ENCODE measurements at regions not wholly inside any gene's neighbourhood (a gene's known extent, or its start where the extent isn't known, plus 50 kb on each side); places are given as distances from the start of the nearest gene placed in this dataset.

DNA sequence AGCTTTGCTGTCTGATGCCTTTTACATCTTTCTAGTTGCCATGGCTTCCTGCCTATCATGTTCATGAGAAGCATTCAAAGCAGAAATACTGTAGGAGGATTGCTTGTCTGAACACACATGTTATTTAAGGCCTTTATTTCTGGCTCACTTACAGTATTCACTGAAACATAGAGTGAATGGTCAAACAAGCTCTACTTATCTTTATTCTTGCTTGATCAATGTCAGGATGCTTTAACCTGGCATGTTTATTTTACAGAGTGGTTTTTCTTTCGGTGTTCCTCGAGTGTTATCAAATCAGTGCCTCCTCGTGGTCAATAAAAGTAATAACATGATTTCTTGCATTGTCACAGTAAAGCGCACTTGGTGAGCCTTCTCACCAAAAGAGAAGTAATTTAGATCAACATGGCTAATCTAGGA, 73.5 kb upstream of the PCDH17 start:
- Histone ChIP-seq H3K4me2 (replicated peaks; ENCODE audit: low read depth, low read length, poor library complexity, severe bottlenecking) (no peak overlapping the region), H2AFZ (ENCODE audit: insufficient read depth, low read depth, low read length, poor library complexity, severe bottlenecking) (no peak overlapping the region), H4K20me1 (ENCODE audit: control insufficient read depth, insufficient read depth, low read length, poor library complexity, severe bottlenecking) (no peaks in the 10 kb centered on the region), H3K9ac (ENCODE audit: low read length) (no peak overlapping the region), H3K36me3 (replicated peaks in 1 of 2; ENCODE audit: control extremely low read depth in 1 of 2, control insufficient read depth in 1 of 2, extremely low read depth in 1 of 2, insufficient read depth in 2 of 2, low read length in 1 of 2) (no peaks in the 10 kb centered on the region), H3K27me3 (replicated peaks in 1 of 4; ENCODE audit: control extremely low read depth in 1 of 4, control insufficient read depth in 3 of 4, insufficient read depth in 4 of 4, low read length in 3 of 4) (no peaks in the 10 kb centered on the region), H3K9me3 (ENCODE audit: control extremely low read depth in 1 of 3, control insufficient read depth in 2 of 3, insufficient read depth in 1 of 3, low read length in 2 of 3) (peaks cover 0 to 3% (median 0%) of the 10 kb centered on the region in 3 donors), H3K4me3 (ENCODE audit: control extremely low read depth in 1 of 5, extremely low read depth in 1 of 5, insufficient read depth in 1 of 5, low read depth in 2 of 5, low read length in 4 of 5) (no peak overlapping the region), H3K4me1 (ENCODE audit: control insufficient read depth in 2 of 2, insufficient read depth in 2 of 2, low read length in 2 of 2) (no peaks in the 10 kb centered on the region), H3K27ac (ENCODE audit: low read length in 2 of 2) (no peak overlapping the region), H3K79me2 (ENCODE audit: control insufficient read depth, insufficient read depth, low read length) (no peaks in the 10 kb centered on the region)
- no peaks in the 10 kb centered on the region for H3K4me1 Mint-ChIP-seq
- no peaks in the 10 kb centered on the region for H3K27me3 Mint-ChIP-seq
- TF ChIP-seq, protein P1, sequence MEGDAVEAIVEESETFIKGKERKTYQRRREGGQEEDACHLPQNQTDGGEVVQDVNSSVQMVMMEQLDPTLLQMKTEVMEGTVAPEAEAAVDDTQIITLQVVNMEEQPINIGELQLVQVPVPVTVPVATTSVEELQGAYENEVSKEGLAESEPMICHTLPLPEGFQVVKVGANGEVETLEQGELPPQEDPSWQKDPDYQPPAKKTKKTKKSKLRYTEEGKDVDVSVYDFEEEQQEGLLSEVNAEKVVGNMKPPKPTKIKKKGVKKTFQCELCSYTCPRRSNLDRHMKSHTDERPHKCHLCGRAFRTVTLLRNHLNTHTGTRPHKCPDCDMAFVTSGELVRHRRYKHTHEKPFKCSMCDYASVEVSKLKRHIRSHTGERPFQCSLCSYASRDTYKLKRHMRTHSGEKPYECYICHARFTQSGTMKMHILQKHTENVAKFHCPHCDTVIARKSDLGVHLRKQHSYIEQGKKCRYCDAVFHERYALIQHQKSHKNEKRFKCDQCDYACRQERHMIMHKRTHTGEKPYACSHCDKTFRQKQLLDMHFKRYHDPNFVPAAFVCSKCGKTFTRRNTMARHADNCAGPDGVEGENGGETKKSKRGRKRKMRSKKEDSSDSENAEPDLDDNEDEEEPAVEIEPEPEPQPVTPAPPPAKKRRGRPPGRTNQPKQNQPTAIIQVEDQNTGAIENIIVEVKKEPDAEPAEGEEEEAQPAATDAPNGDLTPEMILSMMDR (IDR thresholded peaks at IDR 0.05): no peak
- TF ChIP-seq EZH2 (IDR thresholded peaks at IDR 0.05; ENCODE audit: borderline replicate concordance, insufficient read depth, low read depth, low read length, poor library complexity, severe bottlenecking): no peak
- CTCF ChIA-PET: no interaction called here
- POLR2A ChIA-PET: no interaction called here
- DNase-seq: no peak
- H3K4me3 Mint-ChIP-seq: no peak overlapping the region
- 34% methylated on average over 3 of the region's 4 CpGs for WGBS (ENCODE audit: insufficient coverage)
- no peak for ATAC-seq (ENCODE audit: low read depth)
- H3K9me3 Mint-ChIP-seq (ENCODE audit: insufficient read depth): no peaks in the 10 kb centered on the region
- H3K27ac Mint-ChIP-seq: no peak overlapping the region
- intact Hi-C loops (cut with micrococcal nuclease): no loop called here

DNA sequence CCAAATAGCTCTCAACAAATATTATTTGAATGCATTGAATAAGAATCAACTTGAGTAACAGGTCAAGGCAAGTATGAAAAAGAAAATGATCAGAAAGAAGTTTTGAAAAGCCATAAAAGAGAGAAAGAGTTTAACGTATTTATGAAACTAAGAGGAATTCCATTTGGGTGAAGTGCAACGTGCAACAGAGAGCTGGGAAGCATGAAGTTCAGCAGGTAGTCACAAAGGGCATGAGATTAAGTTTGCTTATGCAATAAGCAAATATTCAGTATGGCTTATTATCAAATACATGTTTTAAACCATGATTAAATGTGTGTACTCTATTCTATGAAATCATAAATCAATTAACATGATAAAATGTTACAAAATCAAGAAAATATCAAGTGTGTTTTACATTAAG, 62.7 kb upstream of the PCDH17 start:
- H3K4me1 ChIP-seq (ENCODE audit: control insufficient read depth in 2 of 2, insufficient read depth in 2 of 2, low read length in 2 of 2): no peaks in the 10 kb centered on the region
- no peak overlapping the region for H3K27ac ChIP-seq (ENCODE audit: low read length in 2 of 2)
- no peak for TF ChIP-seq EZH2 (IDR thresholded peaks at IDR 0.05; ENCODE audit: borderline replicate concordance, insufficient read depth, low read depth, low read length, poor library complexity, severe bottlenecking)
- H4K20me1 ChIP-seq (ENCODE audit: control insufficient read depth, insufficient read depth, low read length, poor library complexity, severe bottlenecking): no peaks in the 10 kb centered on the region
- Mint-ChIP-seq H3K27me3 (no peaks in the 10 kb centered on the region), H3K9me3 (ENCODE audit: insufficient read depth) (peaks cover 4% of the 10 kb centered on the region), H3K4me3 (no peak overlapping the region), H3K4me1 (no peaks in the 10 kb centered on the region), H3K27ac (no peak overlapping the region)
- H3K9me3 ChIP-seq (ENCODE audit: control extremely low read depth in 1 of 3, control insufficient read depth in 2 of 3, insufficient read depth in 1 of 3, low read length in 2 of 3): no peaks in the 10 kb centered on the region
- no peaks in the 10 kb centered on the region for H3K36me3 ChIP-seq (replicated peaks in 1 of 2; ENCODE audit: control extremely low read depth in 1 of 2, control insufficient read depth in 1 of 2, extremely low read depth in 1 of 2, insufficient read depth in 2 of 2, low read length in 1 of 2)
- no peak for ATAC-seq (ENCODE audit: low read depth)
- no peaks in the 10 kb centered on the region for H3K79me2 ChIP-seq (ENCODE audit: control insufficient read depth, insufficient read depth, low read length)
- intact Hi-C loops (cut with micrococcal nuclease): no loop called here
- H3K9ac ChIP-seq (ENCODE audit: low read length): no peak overlapping the region
- no peak for DNase-seq
- ChIA-PET POLR2A (no interaction called here), CTCF (no interaction called here)
- 80% methylated on average over 1 of the region's 2 CpGs for WGBS (ENCODE audit: insufficient coverage)
- H3K4me3 ChIP-seq (ENCODE audit: control extremely low read depth in 1 of 5, extremely low read depth in 1 of 5, insufficient read depth in 1 of 5, low read depth in 2 of 5, low read length in 4 of 5): no peak overlapping the region
- no peak overlapping the region for H2AFZ ChIP-seq (ENCODE audit: insufficient read depth, low read depth, low read length, poor library complexity, severe bottlenecking)
- no peak overlapping the region for H3K4me2 ChIP-seq (replicated peaks; ENCODE audit: low read depth, low read length, poor library complexity, severe bottlenecking)
- no peaks in the 10 kb centered on the region for H3K27me3 ChIP-seq (replicated peaks in 1 of 4; ENCODE audit: control extremely low read depth in 1 of 4, control insufficient read depth in 3 of 4, insufficient read depth in 4 of 4, low read length in 3 of 4)

Data from B cell (primary cell).